Left ventricle myocardium inferior (tissue), 1 donor: ENCODE measurements at regions not wholly inside any gene's neighbourhood (a gene's known extent, or its start where the extent isn't known, plus 50 kb on each side); places are given as distances from the start of the nearest gene placed in this dataset.

Experiments
- DNase-seq: peaks from one replicate; pipeline ENCODE4 v3.0.0-alpha.2; 2020
- H3K27ac ChIP-seq: fragments of 200-600 bp; replicated peaks from 2 replicates; pipeline ENCODE4 v1.8.0; 2021
- H3K27me3 ChIP-seq: fragments of 200-600 bp; 2 replicates; pipeline ENCODE4 v1.8.0; 2021; ENCODE audit warnings: low read depth
- H3K36me3 ChIP-seq: fragments of 200-600 bp; 2 replicates; pipeline ENCODE4 v1.8.0; 2021
- H3K4me1 ChIP-seq: fragments of 200-600 bp; 2 replicates; pipeline ENCODE4 v1.8.0; 2021
- H3K4me3 ChIP-seq: fragments of 200-600 bp; 2 replicates; pipeline ENCODE4 v1.8.0; 2021; ENCODE audit warnings: mild to moderate bottlenecking, moderate library complexity
- H3K9me3 ChIP-seq: fragments of 200-600 bp; replicated peaks from 2 replicates; pipeline ENCODE4 v1.8.0; 2021
- CTCF ChIP-seq: fragments of 200-600 bp; IDR thresholded peaks from 2 replicates; pipeline ENCODE4 v1.8.0; 2021; ENCODE audit warnings: antibody characterized with exemption, mild to moderate bottlenecking, borderline replicate concordance
- intact Hi-C: fragments of 100-400 bp; cut with micrococcal nuclease; formaldehyde crosslinking; loops from one replicate; pipeline ENCODE4 v1.11.0; 2022
- donor health status: DM: no; HTN: yes; CAD: no; lungs with severe emphysema.

- DNase-seq = no peak
- H3K36me3 ChIP-seq = no peaks in the 10 kb centered on the region
- H3K27ac ChIP-seq = no peak overlapping the region
- no peaks in the 10 kb centered on the region for H3K4me1 ChIP-seq
- H3K9me3 ChIP-seq = no peaks in the 10 kb centered on the region
- H3K4me3 ChIP-seq = no peak overlapping the region
- intact Hi-C loops = no loop called here
- no peak for TF ChIP-seq CTCF
- peaks cover 58% of the 10 kb centered on the region for H3K27me3 ChIP-seq
Measured at GRCh38 chr9:126162611-126163381, 163.8 kb upstream of the MVB12B start.

GRCh38 chr9:126164796-126165525 is 161.7 kb upstream of the MVB12B start:
- H3K36me3 ChIP-seq = no peaks in the 10 kb centered on the region
- no peaks in the 10 kb centered on the region for H3K4me1 ChIP-seq
- H3K4me3 ChIP-seq = no peak overlapping the region
- no peaks in the 10 kb centered on the region for H3K9me3 ChIP-seq
- peaks cover 61% of the 10 kb centered on the region for H3K27me3 ChIP-seq
- no peak overlapping the region for H3K27ac ChIP-seq
- DNase-seq = no peak
- intact Hi-C loops = no loop called here
- no peak for TF ChIP-seq CTCF

DNA sequence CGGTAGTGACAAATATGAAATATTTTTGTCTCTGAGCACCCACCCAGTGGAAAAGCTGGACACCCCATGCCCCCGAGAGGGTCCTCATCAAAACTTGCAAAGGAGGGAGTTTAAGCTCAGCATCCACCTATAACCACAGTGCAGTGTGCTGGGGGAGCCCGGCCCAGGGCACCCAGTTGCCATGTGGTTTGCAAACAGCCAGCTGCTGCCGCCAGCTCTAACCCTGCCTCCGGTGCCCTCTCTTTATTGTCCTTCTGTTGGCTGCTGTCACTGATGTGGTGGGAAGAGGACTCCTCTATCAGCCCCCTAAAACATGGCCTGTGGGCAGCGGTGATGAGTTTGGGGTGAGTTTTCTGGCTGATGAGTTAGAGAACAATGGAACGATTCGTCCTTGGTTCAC is 160.9 kb upstream of the MVB12B start:
- Histone ChIP-seq H3K9me3 (no peaks in the 10 kb centered on the region), H3K4me3 (no peak overlapping the region), H3K4me1 (no peaks in the 10 kb centered on the region), H3K27ac (no peak overlapping the region), H3K27me3 (peaks cover 66% of the 10 kb centered on the region), H3K36me3 (no peaks in the 10 kb centered on the region)
- no peak for TF ChIP-seq CTCF
- intact Hi-C loops = no loop called here
- DNase-seq = no peak

GRCh38 chr9:126166291-126166690 is 160.3 kb upstream of the MVB12B start:
- H3K36me3 ChIP-seq = no peaks in the 10 kb centered on the region
- DNase-seq = no peak
- no peaks in the 10 kb centered on the region for H3K4me1 ChIP-seq
- intact Hi-C loops = no loop called here
- H3K4me3 ChIP-seq = no peak overlapping the region
- peaks cover 69% of the 10 kb centered on the region for H3K27me3 ChIP-seq
- no peaks in the 10 kb centered on the region for H3K9me3 ChIP-seq
- TF ChIP-seq CTCF = no peak
- no peak overlapping the region for H3K27ac ChIP-seq

GRCh38 chr9:126166866-126167265 is 159.8 kb upstream of the MVB12B start:
- DNase-seq = no peak
- H3K36me3 ChIP-seq = no peaks in the 10 kb centered on the region
- no peaks in the 10 kb centered on the region for H3K9me3 ChIP-seq
- H3K4me1 ChIP-seq = no peaks in the 10 kb centered on the region
- H3K4me3 ChIP-seq = no peak overlapping the region
- H3K27ac ChIP-seq = no peak overlapping the region
- TF ChIP-seq CTCF = no peak
- intact Hi-C loops = no loop called here
- H3K27me3 ChIP-seq = peaks cover 63% of the 10 kb centered on the region
